HG02885 (cell line): ENCODE measurements at regions not wholly inside any gene's neighbourhood (a gene's known extent, or its start where the extent isn't known, plus 50 kb on each side); places are given as distances from the start of the nearest gene placed in this dataset.

Experiments used
- ATAC-seq: cut with Tn5 transposase; IDR thresholded peaks from one replicate; pipeline ENCODE4 v1.9.1; 2021; ENCODE audit warnings: mild to moderate bottlenecking; ENCODE audit not compliant: unreplicated experiment, poor library complexity

- ATAC-seq: no peak
Observed at GRCh38 chr10:31081937-31082840, 50.5 kb upstream of the ZNF438 start.

DNA sequence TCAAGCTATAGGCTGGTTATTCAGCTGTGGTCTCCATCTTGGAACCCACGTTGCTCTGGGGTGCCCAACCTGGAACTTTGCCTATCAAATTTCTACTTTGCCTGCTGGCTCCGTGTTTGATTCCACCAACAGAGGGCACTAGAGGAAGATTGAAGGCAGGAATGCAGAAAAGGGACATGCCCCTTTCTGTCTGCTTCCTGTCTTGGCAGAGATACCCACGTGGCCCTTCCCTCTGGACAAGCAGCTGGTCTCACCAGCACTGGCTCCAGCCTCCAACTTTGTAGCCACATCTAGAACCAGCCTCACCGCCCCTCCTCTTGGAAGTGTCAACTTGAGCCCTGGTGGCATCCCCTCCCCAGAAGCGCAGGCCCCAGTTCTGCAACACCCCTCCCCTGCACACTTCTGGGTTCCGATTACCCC lies 52.1 kb upstream of the ZNF438 start:
- peak; percentile 45 for ATAC-seq

- no peak for ATAC-seq
Observed at GRCh38 chr10:31087011-31087410, 55.3 kb upstream of the ZNF438 start.

DNA sequence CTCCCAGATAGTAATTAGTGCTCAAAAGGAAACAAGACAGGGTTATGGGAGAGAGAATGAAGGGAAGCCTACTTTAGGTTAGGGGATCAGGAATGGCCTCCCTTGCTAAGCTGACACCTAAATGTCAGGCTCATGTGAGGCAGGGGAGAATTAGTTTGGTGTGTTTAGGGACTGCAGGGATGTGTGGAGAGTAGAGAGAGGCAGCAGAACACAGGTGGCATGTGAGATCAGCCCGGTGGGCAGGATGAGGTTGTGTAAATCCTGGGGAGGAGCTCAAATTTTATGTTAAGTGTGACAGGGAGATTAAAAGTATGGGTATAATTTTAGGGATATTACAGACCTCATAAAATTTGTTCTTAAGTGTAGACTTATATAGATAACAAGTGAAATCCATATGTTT lies 56.2 kb upstream of the ZNF438 start:
- ATAC-seq: no peak

DNA sequence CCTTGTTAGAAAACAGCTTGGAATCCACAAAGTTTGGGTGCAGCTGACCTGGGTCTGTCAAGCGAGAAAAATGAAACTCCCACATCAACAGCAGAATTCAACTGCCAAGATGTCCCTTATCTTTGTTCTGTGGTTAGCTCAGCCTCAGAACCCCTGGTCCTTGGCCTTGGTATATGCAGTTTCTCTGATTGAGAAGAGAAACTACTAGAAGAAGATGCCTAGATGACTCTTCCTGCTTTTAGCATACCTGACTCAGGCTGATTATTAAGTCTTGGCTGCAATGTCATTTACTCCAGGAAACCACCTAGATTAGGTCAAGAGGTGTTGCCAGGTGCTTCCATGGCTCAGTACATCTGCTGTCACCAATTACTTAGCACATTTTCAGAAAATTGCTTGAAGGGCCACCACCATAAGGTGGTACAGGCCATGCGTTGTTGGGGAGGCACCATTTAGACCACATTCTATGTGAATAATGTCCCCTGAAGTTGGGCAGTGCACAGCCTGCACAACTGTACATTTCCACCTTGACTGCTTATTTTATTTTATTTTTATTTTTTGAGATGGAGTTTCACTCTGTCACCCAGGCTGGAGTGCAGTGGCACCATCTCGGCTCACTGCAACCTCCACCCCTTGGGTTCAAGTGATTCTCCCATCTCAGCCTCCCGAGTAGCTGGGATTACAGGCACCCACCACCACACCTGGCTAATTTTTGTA lies 59.4 kb upstream of the ZNF438 start:
- no peak for ATAC-seq

DNA sequence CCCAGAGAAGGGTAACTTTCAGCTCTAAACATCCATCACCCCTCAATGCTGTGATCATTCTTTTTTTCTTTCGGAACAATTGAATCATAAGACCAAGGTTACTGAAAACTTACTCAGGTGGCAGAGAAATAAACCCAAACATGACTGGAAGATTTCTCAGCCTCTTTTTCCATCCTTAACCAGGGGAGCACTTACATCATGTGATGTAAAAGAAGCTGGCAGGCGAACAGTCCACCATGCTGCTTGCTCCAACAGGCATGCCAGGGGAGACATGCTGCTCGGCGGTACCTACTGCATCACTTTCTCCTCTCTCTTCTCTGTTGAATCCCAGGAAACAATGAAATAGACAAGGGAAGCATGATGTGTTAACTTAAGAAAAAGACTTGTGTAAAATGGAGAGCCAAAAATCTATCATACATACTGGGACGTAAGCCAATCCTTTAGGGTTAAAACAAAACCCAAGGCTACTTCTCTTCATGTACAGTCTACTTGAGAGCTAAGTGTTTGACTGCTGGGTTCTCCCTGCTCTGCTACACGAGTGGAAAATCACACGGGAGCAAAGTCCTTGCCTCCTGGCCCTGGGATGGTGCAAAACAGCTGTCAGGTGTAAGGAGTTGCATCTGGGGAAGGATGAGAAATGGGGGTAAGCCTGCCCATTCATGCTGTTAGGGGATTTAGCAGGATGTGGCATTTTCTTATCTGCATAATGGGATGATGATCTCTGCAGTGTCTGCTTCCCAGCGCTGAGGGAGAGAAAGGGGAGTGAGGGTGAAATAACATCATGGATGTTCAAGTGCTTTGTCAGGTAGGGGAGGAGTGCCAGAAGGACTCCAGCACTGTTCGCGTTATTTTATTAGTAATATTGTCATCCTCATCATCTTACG lies 64.3 kb upstream of the ZNF438 start:
- no peak for ATAC-seq

GRCh38 chr10:31098046-31098445 lies 66.4 kb upstream of the ZNF438 start:
- ATAC-seq: no peak

DNA sequence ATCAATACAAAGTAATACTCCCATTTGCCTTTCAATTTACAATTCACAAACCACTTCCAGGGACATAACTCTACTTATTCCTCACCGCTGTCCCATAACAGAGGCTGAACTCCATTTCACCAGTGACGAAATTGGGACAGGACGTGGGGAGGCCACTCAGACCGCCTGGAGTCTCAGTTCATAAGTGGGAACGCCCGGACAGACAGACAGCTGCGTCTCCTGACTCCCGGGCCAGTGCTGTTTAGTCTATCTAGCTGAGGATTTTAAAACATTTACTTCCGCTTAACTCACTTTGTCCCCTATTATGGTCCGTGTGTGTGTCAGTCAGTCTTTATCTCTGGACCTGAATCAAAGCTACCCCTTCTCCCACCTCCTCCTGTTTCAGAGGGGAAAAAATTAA lies 67.4 kb upstream of the ZNF438 start:
- ATAC-seq: no peak

DNA sequence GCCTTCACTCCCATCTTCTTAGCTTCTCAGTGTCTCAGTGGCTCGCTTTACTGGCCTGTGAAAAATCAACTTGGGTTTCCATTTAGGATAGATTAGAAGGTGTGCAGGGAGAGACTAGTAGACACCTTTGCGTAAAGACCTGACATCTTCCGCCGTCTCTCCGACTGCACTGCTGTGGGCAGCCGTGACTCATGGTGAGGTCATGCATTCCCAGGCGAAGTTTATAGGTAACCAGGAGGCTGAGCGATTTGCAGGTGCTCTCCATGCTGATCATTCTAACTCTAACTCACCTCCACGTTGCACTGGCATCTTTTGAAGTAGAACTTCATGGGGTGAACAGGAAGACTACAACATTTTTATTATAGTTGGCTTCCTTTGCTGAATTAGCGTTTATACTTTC lies 68.0 kb upstream of the ZNF438 start:
- ATAC-seq: no peak

- ATAC-seq: no peak
Observed at GRCh38 chr10:31100115-31100601, 68.5 kb upstream of the ZNF438 start.

- ATAC-seq: no peak
Observed at GRCh38 chr10:31100662-31101061, 69.0 kb upstream of the ZNF438 start.

- ATAC-seq: peak; percentile 78
Observed at GRCh38 chr10:31101123-31101522, 69.5 kb upstream of the ZNF438 start.

GRCh38 chr10:31102421-31102820 lies 70.8 kb upstream of the ZNF438 start:
- ATAC-seq: no peak

- ATAC-seq: no peak
Observed at GRCh38 chr10:31103112-31103511, 71.4 kb upstream of the ZNF438 start.

GRCh38 chr10:31112961-31113360 lies 81.3 kb upstream of the ZNF438 start:
- ATAC-seq: no peak

- ATAC-seq: no peak
Observed at GRCh38 chr10:31116226-31116625, 84.6 kb upstream of the ZNF438 start.

DNA sequence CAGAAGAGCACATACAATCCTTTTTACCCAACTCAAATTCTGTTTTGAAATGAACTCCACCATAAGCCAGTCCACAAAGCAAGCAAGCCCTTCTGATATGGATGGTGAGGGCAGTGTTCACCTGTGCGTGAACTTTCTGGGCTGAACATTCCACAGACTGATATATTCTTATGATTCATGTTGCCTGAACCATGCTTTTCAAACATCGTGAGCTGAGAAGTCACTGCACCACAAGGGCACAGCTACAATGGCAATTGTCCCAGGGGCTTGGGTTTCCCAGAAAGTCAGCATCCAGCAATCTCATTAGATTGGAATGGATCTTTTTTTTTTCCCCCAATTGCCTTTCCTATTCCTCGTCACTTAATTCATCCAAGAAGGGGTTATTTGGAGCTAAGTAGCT lies 86.9 kb upstream of the ZNF438 start:
- ATAC-seq: no peak

GRCh38 chr10:31120392-31120791 lies 88.7 kb upstream of the ZNF438 start:
- ATAC-seq: no peak

DNA sequence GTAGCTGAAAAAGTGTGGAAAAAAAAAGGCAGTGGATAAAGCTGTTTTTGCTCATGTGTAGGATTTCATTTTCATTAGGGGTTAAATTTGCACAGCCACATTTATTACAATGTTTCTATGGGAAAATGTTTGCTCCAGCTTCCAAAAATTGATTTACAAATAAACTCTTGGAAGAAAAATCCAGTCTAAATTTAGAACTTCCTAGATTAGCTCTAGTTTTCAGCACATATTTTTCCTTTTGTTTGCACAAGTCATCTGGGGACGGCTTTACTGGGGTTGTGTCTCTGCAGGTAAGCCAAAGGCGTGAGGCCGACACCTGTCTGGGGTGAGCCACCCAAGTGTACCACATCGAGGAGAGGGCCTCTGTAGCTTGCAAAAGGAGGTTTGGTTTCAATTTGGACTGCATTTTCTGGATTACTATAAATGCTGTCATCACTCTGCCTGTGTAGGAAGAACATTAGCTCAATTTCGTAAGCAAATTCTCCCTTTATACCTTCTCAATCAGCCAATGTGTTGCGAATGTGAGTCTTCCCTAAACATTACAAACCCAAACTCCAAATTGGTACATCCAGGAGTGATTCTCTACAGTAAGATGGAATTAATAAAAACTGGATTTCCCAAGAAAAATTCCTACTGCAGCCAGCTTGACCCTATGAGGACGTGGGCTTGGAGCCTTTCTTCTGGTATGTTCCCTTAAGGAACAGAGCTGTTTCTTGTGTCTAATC lies 89.5 kb upstream of the ZNF438 start:
- ATAC-seq: no peak
